HFF-Myc (cell line): ENCODE measurements at regions not wholly inside any gene's neighbourhood (a gene's known extent, or its start where the extent isn't known, plus 50 kb on each side); places are given as distances from the start of the nearest gene placed in this dataset.

Experiments
- DNase-seq: peaks from one replicate; pipeline ENCODE4 v3.0.0-alpha.2; 2011; ENCODE audit warnings: low read depth; ENCODE audit errors: extremely low read depth
- H3K4me3 ChIP-seq: replicated peaks from 2 replicates; pipeline ENCODE4 v1.5.1; 2011; ENCODE audit warnings: low read depth, mild to moderate bottlenecking, control low read depth, low read length
- TF ChIP-seq, protein P1 (sequence below): IDR thresholded peaks from 2 replicates; pipeline ENCODE4 v1.5.1; 2012; ENCODE audit warnings: mild to moderate bottlenecking, low read depth, low read length, control low read depth; ENCODE audit errors: missing control alignments

- TF ChIP-seq, protein P1, sequence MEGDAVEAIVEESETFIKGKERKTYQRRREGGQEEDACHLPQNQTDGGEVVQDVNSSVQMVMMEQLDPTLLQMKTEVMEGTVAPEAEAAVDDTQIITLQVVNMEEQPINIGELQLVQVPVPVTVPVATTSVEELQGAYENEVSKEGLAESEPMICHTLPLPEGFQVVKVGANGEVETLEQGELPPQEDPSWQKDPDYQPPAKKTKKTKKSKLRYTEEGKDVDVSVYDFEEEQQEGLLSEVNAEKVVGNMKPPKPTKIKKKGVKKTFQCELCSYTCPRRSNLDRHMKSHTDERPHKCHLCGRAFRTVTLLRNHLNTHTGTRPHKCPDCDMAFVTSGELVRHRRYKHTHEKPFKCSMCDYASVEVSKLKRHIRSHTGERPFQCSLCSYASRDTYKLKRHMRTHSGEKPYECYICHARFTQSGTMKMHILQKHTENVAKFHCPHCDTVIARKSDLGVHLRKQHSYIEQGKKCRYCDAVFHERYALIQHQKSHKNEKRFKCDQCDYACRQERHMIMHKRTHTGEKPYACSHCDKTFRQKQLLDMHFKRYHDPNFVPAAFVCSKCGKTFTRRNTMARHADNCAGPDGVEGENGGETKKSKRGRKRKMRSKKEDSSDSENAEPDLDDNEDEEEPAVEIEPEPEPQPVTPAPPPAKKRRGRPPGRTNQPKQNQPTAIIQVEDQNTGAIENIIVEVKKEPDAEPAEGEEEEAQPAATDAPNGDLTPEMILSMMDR = no peak
- DNase-seq = no peak
- no peak overlapping the region for H3K4me3 ChIP-seq
These were observed 91.7 kb upstream of the CHMP2B start for GRCh38 chr3:87135412-87135811.

DNA sequence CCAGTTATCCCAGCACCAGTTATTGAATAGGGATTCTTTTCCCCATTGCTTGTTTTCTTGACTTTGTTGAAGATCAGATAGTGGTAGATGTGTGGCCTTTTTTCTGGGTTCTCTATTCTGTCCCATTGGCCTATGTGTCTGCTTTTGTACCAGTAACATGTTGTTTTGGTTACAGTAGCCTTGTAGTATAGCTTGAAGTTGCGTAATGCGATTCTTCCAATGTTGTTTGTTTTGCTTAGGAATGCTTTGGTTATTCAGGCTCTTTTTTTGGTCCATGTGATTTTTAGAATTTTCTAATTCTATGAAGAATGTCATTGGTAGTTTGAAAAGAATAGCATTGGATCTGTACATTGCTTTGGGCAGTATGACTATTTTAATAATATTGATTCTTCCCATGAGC is 94.3 kb upstream of the CHMP2B start:
- DNase-seq = peak; percentile 14
- TF ChIP-seq, protein P1 = no peak
- no peak overlapping the region for H3K4me3 ChIP-seq

DNA sequence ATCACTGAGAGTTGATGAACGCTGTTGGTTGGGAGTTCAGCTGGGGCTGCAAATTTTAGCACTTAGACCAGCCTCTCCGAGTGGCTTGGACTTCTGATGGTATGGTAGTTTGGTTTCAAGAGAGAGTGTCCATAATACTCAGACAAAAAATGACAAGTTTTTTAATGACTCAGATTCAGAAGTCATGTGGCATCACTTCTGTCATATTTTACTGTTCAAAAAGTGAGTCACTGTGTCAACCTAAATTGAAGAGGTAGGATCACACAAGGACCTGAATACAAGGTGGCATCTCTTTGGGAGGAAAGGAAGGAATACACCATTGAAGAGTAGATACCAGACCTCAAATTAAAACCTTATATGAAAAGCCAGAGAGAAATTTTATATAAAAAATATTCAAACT is 99.1 kb upstream of the CHMP2B start:
- TF ChIP-seq, protein P1 = no peak
- no peak overlapping the region for H3K4me3 ChIP-seq
- DNase-seq = no peak

- TF ChIP-seq, protein P1 = no peak
- H3K4me3 ChIP-seq = no peak overlapping the region
- peak; percentile 39 for DNase-seq
These were observed 99.8 kb upstream of the CHMP2B start for GRCh38 chr3:87127281-87127680.

DNA sequence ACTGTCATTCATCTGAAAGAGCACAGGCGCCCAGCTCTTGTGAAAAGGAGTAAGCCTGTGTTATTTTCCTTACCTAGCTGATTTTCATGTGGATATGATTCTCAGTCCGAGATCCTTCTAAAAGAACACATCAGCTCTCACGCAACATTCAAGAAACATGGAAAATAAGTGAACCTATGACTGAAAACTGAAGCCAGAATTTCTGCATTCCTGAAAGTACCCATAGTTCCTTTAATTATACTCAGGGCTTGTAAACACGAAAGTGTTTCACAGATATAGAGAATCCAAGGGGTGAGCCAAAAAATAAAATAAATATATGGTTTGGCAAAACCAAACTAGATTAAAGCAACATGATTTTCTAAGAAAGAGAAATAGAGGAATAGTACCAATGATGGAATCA is 100.8 kb upstream of the CHMP2B start:
- DNase-seq = no peak
- no peak overlapping the region for H3K4me3 ChIP-seq
- TF ChIP-seq, protein P1 = no peak

DNA sequence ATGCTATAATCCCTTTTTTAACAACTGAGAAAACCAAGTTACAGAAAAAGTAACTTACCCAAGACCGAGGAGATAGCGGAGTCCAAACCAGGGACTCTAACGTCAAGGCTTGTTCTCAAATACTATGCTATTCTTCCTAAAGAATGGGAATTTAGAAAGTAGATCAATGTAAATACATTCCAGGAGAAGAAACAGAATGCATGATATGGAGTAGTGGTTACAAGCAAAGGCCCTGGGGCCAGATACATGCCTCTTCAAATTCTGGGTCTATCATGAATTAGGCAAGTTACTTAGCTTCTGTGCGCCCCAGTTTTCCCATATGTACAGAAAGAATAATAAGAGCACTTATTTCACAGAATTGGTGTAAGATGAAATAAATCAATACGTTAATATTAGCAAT is 102.0 kb upstream of the CHMP2B start:
- DNase-seq = no peak
- TF ChIP-seq, protein P1 = no peak
- no peak overlapping the region for H3K4me3 ChIP-seq

- H3K4me3 ChIP-seq = no peak overlapping the region
- DNase-seq = no peak
- TF ChIP-seq, protein P1 = no peak
These were observed 104.3 kb upstream of the CHMP2B start for GRCh38 chr3:87122766-87123165.
